SK-N-MC (cell line): ENCODE measurements at regions not wholly inside any gene's neighbourhood (a gene's known extent, or its start where the extent isn't known, plus 50 kb on each side); places are given as distances from the start of the nearest gene placed in this dataset.

Experiments
- DNase-seq: peaks from one replicate; pipeline ENCODE4 v3.0.0-alpha.2; 2011; ENCODE audit warnings: low read depth, low spot score
- H3K27ac ChIP-seq: fragments of 200-600 bp; sonication (generic); 2 replicates; pipeline ENCODE4 v1.5.1; 2016; ENCODE audit warnings: mixed run types
- H3K36me3 ChIP-seq: fragments of 200-600 bp; sonication (generic); 2 replicates; pipeline ENCODE4 v1.6.1; 2017; ENCODE audit warnings: antibody characterized with exemption, low read length, mixed read lengths; ENCODE audit not compliant: insufficient read depth
- H3K4me3 ChIP-seq: fragments of 200-600 bp; sonication (generic); 2 replicates; pipeline ENCODE4 v1.5.1; 2016
- H3K9ac ChIP-seq: fragments of 200-600 bp; sonication (generic); 2 replicates; pipeline ENCODE4 v1.8.0; 2017; ENCODE audit warnings: mixed run types, mixed read lengths; ENCODE audit not compliant: insufficient read length
- H3K9me3 ChIP-seq: fragments of 200-600 bp; sonication (generic); 2 replicates; pipeline ENCODE4 v1.6.1; 2017; ENCODE audit warnings: low read depth, mild to moderate bottlenecking, antibody characterized with exemption, low read length, moderate library complexity, mixed read lengths
- EZH2 ChIP-seq: fragments of 200-600 bp; sonication (generic); IDR thresholded peaks from one replicate; pipeline ENCODE4 v1.6.1; 2017; ENCODE audit warnings: antibody characterized with exemption
- FOXP2 ChIP-seq: optimal IDR thresholded peaks from 2 replicates; pipeline ENCODE3; 2011; ENCODE audit warnings: mild to moderate bottlenecking, moderate library complexity; ENCODE audit not compliant: insufficient read depth; ENCODE audit errors: extremely low read length, control extremely low read depth
- POLR2AphosphoS5 ChIP-seq: IDR thresholded peaks from 2 replicates; pipeline ENCODE4 v1.6.1; 2012; ENCODE audit warnings: mild to moderate bottlenecking, low read depth, low read length, borderline replicate concordance

DNA sequence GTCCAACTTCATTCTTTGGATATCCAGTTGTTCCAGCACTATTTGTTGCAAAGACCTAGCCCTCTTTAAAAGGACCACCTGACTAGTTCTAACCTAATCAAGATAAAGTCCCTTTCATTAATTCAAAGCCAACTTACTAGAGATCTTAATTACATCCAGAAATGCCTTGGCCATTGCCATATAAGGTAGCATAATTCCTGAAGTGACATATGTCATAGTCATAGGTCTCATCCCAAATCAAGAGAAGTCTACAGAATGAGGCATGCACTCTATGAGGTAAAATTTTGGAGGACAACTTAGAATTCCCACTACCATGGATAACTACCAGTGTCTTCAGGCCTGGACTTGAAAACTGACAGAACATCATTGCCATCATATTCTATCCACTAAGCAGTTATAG is 420.4 kb upstream of the ID4 start:
- TF ChIP-seq FOXP2 (no peak), POLR2AphosphoS5 (no peak), EZH2 (no peak)
- H3K36me3 ChIP-seq, result no peaks in the 10 kb centered on the region
- no peak overlapping the region for H3K4me3 ChIP-seq
- H3K9ac ChIP-seq, result no peak overlapping the region
- no peaks in the 10 kb centered on the region for H3K9me3 ChIP-seq
- H3K27ac ChIP-seq, result no peak overlapping the region
- no peak for DNase-seq

DNA sequence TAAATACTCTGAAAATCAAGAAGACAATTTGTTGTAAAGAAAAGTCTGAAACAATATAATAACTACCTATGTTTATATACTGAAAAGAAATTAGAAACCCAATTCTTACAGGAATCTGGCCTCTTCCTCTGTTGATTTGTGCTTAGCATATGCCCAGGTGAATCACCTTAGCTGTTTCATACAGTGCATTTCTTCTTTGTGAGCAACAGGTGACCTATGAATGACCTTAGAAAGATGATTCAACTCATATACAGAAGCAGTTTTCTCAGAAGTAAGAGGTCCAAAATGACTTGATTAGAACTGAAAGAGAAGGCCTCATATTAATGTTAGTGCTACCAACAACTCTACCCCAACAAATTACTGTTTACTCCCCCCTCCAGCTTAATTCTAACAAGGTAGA is 419.5 kb upstream of the ID4 start:
- H3K9me3 ChIP-seq, result no peaks in the 10 kb centered on the region
- H3K4me3 ChIP-seq, result no peak overlapping the region
- TF ChIP-seq POLR2AphosphoS5, result no peak
- TF ChIP-seq FOXP2, result no peak
- TF ChIP-seq EZH2, result no peak
- H3K27ac ChIP-seq, result no peak overlapping the region
- DNase-seq, result no peak
- no peak overlapping the region for H3K9ac ChIP-seq
- no peaks in the 10 kb centered on the region for H3K36me3 ChIP-seq

DNA sequence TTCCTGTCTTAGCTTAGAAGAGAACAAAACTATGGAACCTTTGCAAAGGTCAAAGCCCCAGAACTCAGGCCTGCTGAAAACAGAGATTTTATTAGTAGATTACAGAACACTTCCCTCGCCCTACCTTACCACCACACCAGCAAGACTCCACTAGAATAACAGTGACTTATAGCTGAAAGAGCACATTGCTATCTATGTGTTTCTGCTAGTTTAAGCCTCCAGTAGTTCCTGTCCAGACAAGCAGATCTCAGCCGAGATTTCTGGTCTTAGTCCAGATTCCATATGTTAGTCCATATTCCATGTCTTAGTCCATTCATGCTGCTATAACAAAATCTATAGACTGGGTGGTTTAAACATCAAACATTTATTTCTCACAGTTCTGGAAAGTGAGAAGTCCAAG is 412.3 kb upstream of the ID4 start:
- no peak for DNase-seq
- no peaks in the 10 kb centered on the region for H3K9me3 ChIP-seq
- H3K9ac ChIP-seq, result no peak overlapping the region
- H3K4me3 ChIP-seq, result no peak overlapping the region
- no peaks in the 10 kb centered on the region for H3K36me3 ChIP-seq
- H3K27ac ChIP-seq, result no peak overlapping the region
- TF ChIP-seq POLR2AphosphoS5, result no peak

GRCh38 chr6:19427548-19427947 is 409.6 kb upstream of the ID4 start:
- DNase-seq, result no peak
- no peak for TF ChIP-seq EZH2
- TF ChIP-seq FOXP2, result no peak
- TF ChIP-seq POLR2AphosphoS5, result no peak
- Histone ChIP-seq H3K9me3 (no peaks in the 10 kb centered on the region), H3K9ac (no peak overlapping the region), H3K36me3 (no peaks in the 10 kb centered on the region), H3K27ac (no peak overlapping the region), H3K4me3 (no peak overlapping the region)

DNA sequence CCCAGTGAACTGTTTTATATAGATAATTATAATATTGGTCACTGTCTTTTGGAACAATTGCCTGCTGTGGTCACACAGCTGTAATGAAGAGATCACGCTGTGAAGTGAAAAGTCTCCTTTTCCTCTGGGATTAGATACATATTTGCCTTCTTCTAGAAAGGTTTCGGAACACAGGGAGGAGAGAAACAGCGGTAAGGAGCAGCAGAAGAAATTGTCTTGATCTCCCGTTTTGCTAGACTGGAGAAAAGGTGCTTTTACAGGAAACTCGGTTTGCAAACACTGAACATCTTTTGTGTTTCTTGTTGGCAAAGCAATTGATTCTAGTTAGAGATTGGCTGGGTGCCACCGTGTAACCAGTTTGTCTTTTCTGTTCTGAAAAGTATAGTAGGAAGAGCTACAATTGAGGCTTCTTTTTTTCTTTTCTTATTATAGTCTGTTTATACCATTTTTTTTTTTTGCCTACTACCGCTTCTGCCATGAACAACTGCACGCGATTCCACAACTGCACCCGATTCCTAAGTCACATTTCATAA is 404.1 kb upstream of the ID4 start:
- no peak for DNase-seq
- no peak for TF ChIP-seq POLR2AphosphoS5
- TF ChIP-seq EZH2, result no peak
- no peak for TF ChIP-seq FOXP2
- no peak overlapping the region for H3K9ac ChIP-seq
- no peaks in the 10 kb centered on the region for H3K36me3 ChIP-seq
- no peak overlapping the region for H3K27ac ChIP-seq
- no peaks in the 10 kb centered on the region for H3K9me3 ChIP-seq
- no peak overlapping the region for H3K4me3 ChIP-seq

GRCh38 chr6:19434065-19434464 is 403.1 kb upstream of the ID4 start:
- H3K27ac ChIP-seq, result no peak overlapping the region
- no peak overlapping the region for H3K9ac ChIP-seq
- no peaks in the 10 kb centered on the region for H3K36me3 ChIP-seq
- no peak for TF ChIP-seq EZH2
- H3K4me3 ChIP-seq, result no peak overlapping the region
- no peak for DNase-seq
- no peaks in the 10 kb centered on the region for H3K9me3 ChIP-seq

- Histone ChIP-seq H3K4me3 (no peak overlapping the region), H3K27ac (no peak overlapping the region), H3K36me3 (no peaks in the 10 kb centered on the region), H3K9ac (no peak overlapping the region), H3K9me3 (no peaks in the 10 kb centered on the region)
- no peak for DNase-seq
- TF ChIP-seq POLR2AphosphoS5, result no peak
These were observed 401.4 kb upstream of the ID4 start for GRCh38 chr6:19435755-19436154.

DNA sequence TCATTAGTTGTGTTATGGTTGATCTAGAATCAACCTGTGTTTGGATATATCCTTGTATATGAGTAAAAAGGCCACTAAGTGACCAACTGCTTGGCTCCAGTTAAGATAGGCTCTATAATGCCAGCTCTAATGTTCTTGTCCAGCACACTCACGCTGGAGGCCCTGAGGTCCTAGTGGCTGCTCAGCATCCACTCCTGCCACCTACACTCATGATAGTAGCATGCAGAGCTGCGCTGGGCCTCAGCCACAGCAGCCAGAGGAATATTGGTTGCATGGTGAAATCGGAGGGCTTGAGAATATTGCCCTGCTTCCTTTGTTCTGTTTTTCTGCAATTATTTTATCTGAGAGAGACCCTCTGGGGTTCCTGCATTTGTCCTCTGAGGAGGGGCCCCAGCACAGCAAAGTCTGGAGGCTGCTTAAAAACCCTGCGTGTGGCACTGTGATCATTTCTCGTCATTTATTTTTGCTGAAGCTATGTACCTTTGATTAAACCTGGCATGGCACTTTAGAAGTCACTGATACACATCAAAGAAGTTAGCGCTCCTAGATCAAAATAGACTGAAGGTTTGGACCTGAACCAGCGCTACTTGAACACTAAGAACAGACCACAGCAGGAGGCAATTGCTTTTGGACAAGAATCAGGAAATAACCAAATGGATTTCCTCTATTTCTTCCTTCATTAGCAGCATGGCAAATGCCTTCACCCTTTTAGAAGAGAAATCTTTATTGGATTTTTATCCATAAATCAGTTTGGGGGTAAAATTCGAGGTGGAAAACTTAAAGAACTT is 398.4 kb upstream of the ID4 start:
- peak; percentile 28 for DNase-seq
- H3K9ac ChIP-seq, result no peak overlapping the region

GRCh38 chr6:19440531-19440930 is 396.6 kb upstream of the ID4 start:
- Histone ChIP-seq H3K9me3 (no peaks in the 10 kb centered on the region), H3K36me3 (no peaks in the 10 kb centered on the region), H3K27ac (no peak overlapping the region), H3K4me3 (no peak overlapping the region), H3K9ac (no peak overlapping the region)
- TF ChIP-seq EZH2, result no peak
- no peak for TF ChIP-seq POLR2AphosphoS5
- TF ChIP-seq FOXP2, result no peak
- no peak for DNase-seq

More for the DNA sequence above, 398.4 kb upstream of the ID4 start:
- Histone ChIP-seq H3K9me3 (no peaks in the 10 kb centered on the region), H3K27ac (no peak overlapping the region), H3K36me3 (no peaks in the 10 kb centered on the region), H3K4me3 (no peak overlapping the region)
- TF ChIP-seq POLR2AphosphoS5 (no peak), EZH2 (no peak), FOXP2 (no peak)
